K562 (cell line): ENCODE measurements at regions not wholly inside any gene's neighbourhood (a gene's known extent, or its start where the extent isn't known, plus 50 kb on each side); places are given as distances from the start of the nearest gene placed in this dataset.

Source experiments
- ATAC-seq: fragments of 200-7000 bp; cut with Tn5 transposase; 3 replicates; pipeline ENCODE4 v1.9.1; 2020; ENCODE audit warnings: moderate library complexity
- BruUV-seq: library from RNA; stranded (reverse); fragments of 400-500 nt; replicated peaks from 2 replicates; lab custom pipeline; 2021; lab: Mats Ljungman, UMichigan
- CTCF ChIA-PET: fragments of 300-600 bp; formaldehyde crosslinking; extraction: SDS; loops from one replicate; lab custom pipeline; 2021; ENCODE audit warnings: low intra/inter-chr PET ratio; lab: Yijun Ruan, JAX
- POLR2A ChIA-PET: fragments of 300-600, 350-650 bp; sonication (Branson Sonifier 250); formaldehyde crosslinking; extraction: SDS; loops from one replicate; lab custom pipeline; 2021; ENCODE audit warnings: antibody characterized with exemption, inconsistent platforms; lab: Yijun Ruan, JAX
- DNase-seq, 4 experiments: peaks; one replicate each; pipeline versions ENCODE4 v3.0.0 to v3.0.0-alpha.2; 2011 to 2018; ENCODE audit warnings: low spot score in 3 of 4, mixed read lengths in 3 of 4; ENCODE audit errors: extremely low read depth in 1 of 4
- FAIRE-seq: peaks from 2 replicates; lab custom pipeline; 2011; peaks lifted over from hg19 to GRCh38; lab: Jason Lieb, UNC
- H2AFZ ChIP-seq: 2 replicates; pipeline ENCODE4 v1.6.0; 2011; ENCODE audit warnings: low read depth, low read length, control low read depth, inconsistent platforms
- H3K27ac ChIP-seq: fragments of 200-600 bp; 3 replicates; pipeline ENCODE4 v1.8.0; 2011; ENCODE audit warnings: low read depth, mild to moderate bottlenecking, control low read depth, inconsistent platforms, low read length, moderate library complexity, mixed read lengths; ENCODE audit errors: extremely low read depth
- H3K27me3 ChIP-seq, 2 experiments: fragments of 300-600 bp in 1 of 2; 2 replicates in 1 of 2; 3 replicates in 1 of 2; pipeline versions ENCODE4 v1.6.0 to v1.8.0; 2011; ENCODE audit warnings: inconsistent platforms in 2 of 2, low read length in 2 of 2, mild to moderate bottlenecking in 1 of 2, mixed read lengths in 1 of 2, moderate library complexity in 1 of 2; ENCODE audit not compliant: control insufficient read depth in 2 of 2, insufficient read depth in 2 of 2
- H3K36me3 ChIP-seq: fragments of 300-600 bp; 3 replicates; pipeline ENCODE4 v1.8.0; 2011; ENCODE audit warnings: mild to moderate bottlenecking, low read length, inconsistent platforms; ENCODE audit not compliant: control insufficient read depth, insufficient read depth
- H3K4me1 ChIP-seq, 2 experiments: fragments of 200-600 bp in 1 of 2; replicated peaks in 1 of 2; 2 replicates in 1 of 2; 3 replicates in 1 of 2; pipeline versions ENCODE4 v1.5.1 to v1.8.0; 2011; ENCODE audit warnings: inconsistent platforms in 2 of 2, low read length in 2 of 2, mild to moderate bottlenecking in 1 of 2, mixed read lengths in 1 of 2, moderate library complexity in 1 of 2; ENCODE audit not compliant: control insufficient read depth in 2 of 2, insufficient read depth in 2 of 2
- H3K4me2 ChIP-seq: 2 replicates; pipeline ENCODE4 v1.6.1; 2011; ENCODE audit warnings: low read length, control low read depth, inconsistent platforms, mixed read lengths; ENCODE audit not compliant: insufficient read depth
- H3K4me3 ChIP-seq: fragments of 200-600 bp; sonication (generic), shearing (Covaris generic); 2 replicates; pipeline ENCODE4 v1.5.1; 2016; ENCODE audit warnings: control low read depth, inconsistent platforms
- H3K79me2 ChIP-seq: fragments of 200-600 bp; 3 replicates; pipeline ENCODE4 v1.8.0; 2011; ENCODE audit warnings: low read length, inconsistent platforms; ENCODE audit not compliant: control insufficient read depth, insufficient read depth
- H3K9ac ChIP-seq, 2 experiments: 2 replicates each; pipeline versions ENCODE4 v1.6.0 to v1.6.1; 2011; ENCODE audit warnings: low read depth in 2 of 2, low read length in 2 of 2, control low read depth in 1 of 2, inconsistent platforms in 1 of 2, mild to moderate bottlenecking in 1 of 2, mixed read lengths in 1 of 2; ENCODE audit not compliant: insufficient read depth in 1 of 2
- H3K9me1 ChIP-seq: one replicate; pipeline ENCODE4 v1.6.0; 2011; ENCODE audit warnings: inconsistent platforms, mild to moderate bottlenecking, low read length, moderate library complexity; ENCODE audit not compliant: control insufficient read depth, insufficient read depth
- H3K9me3 ChIP-seq: replicated peaks from 2 replicates; pipeline ENCODE4 v1.5.1; 2011; ENCODE audit warnings: low read depth, low read length, inconsistent platforms; ENCODE audit not compliant: control insufficient read depth, insufficient read depth
- H4K20me1 ChIP-seq: replicated peaks from 2 replicates; pipeline ENCODE4 v1.6.1; 2011; ENCODE audit warnings: low read length, inconsistent platforms, mixed read lengths; ENCODE audit not compliant: control insufficient read depth, insufficient read depth
- HOXB6 ChIP-seq: fragments of 250-450 bp; sonication (Bioruptor Pico); IDR thresholded peaks from 2 replicates; pipeline ENCODE4 v1.5.1; 2022; ENCODE audit warnings: mild to moderate bottlenecking, borderline replicate concordance
- IRF9 ChIP-seq: fragments of 450-650 bp; IDR thresholded peaks from 2 replicates; pipeline ENCODE4 v1.6.1; 2016; ENCODE audit warnings: missing biosample characterization, missing genetic modification characterization
- KLF13 ChIP-seq: fragments of 450-650 bp; IDR thresholded peaks from 2 replicates; pipeline ENCODE4 v1.6.1; 2016; ENCODE audit warnings: missing genetic modification characterization, low read depth, mild to moderate bottlenecking, missing compliant biosample characterization, moderate library complexity, borderline replicate concordance
- PTRF ChIP-seq: fragments of 450-650 bp; IDR thresholded peaks from 2 replicates; pipeline ENCODE4 v1.6.1; 2016; ENCODE audit warnings: mild to moderate bottlenecking, missing genetic modification characterization, missing compliant biosample characterization
- SMARCA4 ChIP-seq: fragments of 450-650 bp; IDR thresholded peaks from 2 replicates; pipeline ENCODE4 v1.6.1; 2016
- ZBTB9 ChIP-seq: fragments of 450-650 bp; formaldehyde crosslinking; IDR thresholded peaks from 2 replicates; pipeline ENCODE4 v1.4.0; 2020; ENCODE audit warnings: mild to moderate bottlenecking, moderate library complexity
- ZNF584 ChIP-seq: fragments of 200-800 bp; sonication (Bioruptor generic); IDR thresholded peaks from 2 replicates; pipeline ENCODE4 v1.6.1; 2016; ENCODE audit warnings: low read depth, mild to moderate bottlenecking, missing genetic modification characterization, missing compliant biosample characterization
- WGBS: fragments of 100-300 bp; shearing (Covaris generic); methylation state at CpG from one replicate; pipeline ENCODE4 v1.1.6; 2016; ENCODE audit warnings: low coverage, mixed read lengths; ENCODE audit not compliant: insufficient coverage; ENCODE audit errors: missing lambda C conversion rate; 5-methylcytosine and 5-hydroxymethylcytosine counted together
- in situ Hi-C: fragments of 300-500 bp; cut with MboI; formaldehyde crosslinking; loops from 4 replicates; pipeline ENCODE4 v1.15.0; 2018; ENCODE audit warnings: inconsistent platforms, mixed read lengths
- intact Hi-C: fragments of 100-400 bp; cut with micrococcal nuclease; formaldehyde crosslinking; loops from 2 replicates; pipeline ENCODE4 v1.14.2; 2022

- Histone ChIP-seq H3K27ac (no peak overlapping the region), H3K4me2 (no peak overlapping the region), H3K9me1 (no peaks in the 10 kb centered on the region), H3K36me3 (no peaks in the 10 kb centered on the region; the same call in 2 of the 3 replicates), H3K9me3 (no peaks in the 10 kb centered on the region; the same call in 1 of the 2 replicates), H3K27me3 (peaks cover 0 to 9% of the 10 kb centered on the region in 2 experiments; a peak in 1 of 5 replicates), H3K4me3 (no peak overlapping the region), H4K20me1 (no peaks in the 10 kb centered on the region), H3K4me1 (no peaks in the 10 kb centered on the region), H2AFZ (no peak overlapping the region), H3K9ac (no peak overlapping the region), H3K79me2 (no peaks in the 10 kb centered on the region)
- POLR2A ChIA-PET: interaction anchor here (0.6 kb wide), 1 partner anchor 52 kb away, joined by 3 read pairs; no protein-coding TSS in a partner anchor
- WGBS: 7% methylated on average over 2 of the region's 2 CpGs
- ATAC-seq (no peak), DNase-seq (no peak), FAIRE-seq (no peak)
- CTCF ChIA-PET: no interaction called here
- TF ChIP-seq ZBTB9 (CRISPR knock-in tag) (no peak), HOXB6 (CRISPR knock-in tag) (no peak), IRF9 (no peak), PTRF (no peak), ZNF584 (no peak), SMARCA4 (no peak), KLF13 (tag) (no peak)
- no TSS peak for BruUV-seq
- in situ Hi-C loops: no loop called here
- intact Hi-C loops: no loop called here
These were observed 225.3 kb upstream of the KAZN start for GRCh38 chr1:14373081-14373758.
